Liver (tissue), 8 donors: ENCODE measurements at regions not wholly inside any gene's neighbourhood (a gene's known extent, or its start where the extent isn't known, plus 50 kb on each side); places are given as distances from the start of the nearest gene placed in this dataset.

Source experiments
- DNase-seq: peaks from one replicate; pipeline ENCODE4 v3.0.0-alpha.2; 2017; ENCODE audit warnings: low spot score
- H3K27ac ChIP-seq, 2 donors: one replicate each; pipeline ENCODE4 v1.7.0; 2013; ENCODE audit warnings: inconsistent platforms in 2 of 2, low read length in 2 of 2, control low read depth in 1 of 2, low read depth in 1 of 2, mild to moderate bottlenecking in 1 of 2
- H3K27me3 ChIP-seq, 4 donors: one replicate each; pipeline versions ENCODE4 v1.6.1 to v1.7.0; 2013; ENCODE audit warnings: low read length in 3 of 4, inconsistent platforms in 1 of 4, mild to moderate bottlenecking in 1 of 4, moderate library complexity in 1 of 4; ENCODE audit not compliant: control insufficient read depth in 4 of 4, insufficient read depth in 4 of 4
- H3K36me3 ChIP-seq, 4 donors: one replicate each; pipeline versions ENCODE4 v1.6.1 to v1.7.0; 2013; ENCODE audit warnings: low read length in 3 of 4, mild to moderate bottlenecking in 3 of 4, low read depth in 1 of 4, moderate library complexity in 1 of 4; ENCODE audit not compliant: control insufficient read depth in 4 of 4, insufficient read depth in 3 of 4
- H3K4me1 ChIP-seq, 4 donors: one replicate each; pipeline versions ENCODE4 v1.6.1 to v1.7.0; 2013; ENCODE audit warnings: low read length in 3 of 4, mild to moderate bottlenecking in 3 of 4, moderate library complexity in 1 of 4; ENCODE audit not compliant: control insufficient read depth in 4 of 4, insufficient read depth in 4 of 4
- H3K4me3 ChIP-seq, 3 donors: one replicate each; pipeline versions ENCODE4 v1.6.1 to v1.7.0; 2013; ENCODE audit warnings: low read length in 3 of 3, control low read depth in 1 of 3, low read depth in 1 of 3, mild to moderate bottlenecking in 1 of 3
- H3K9ac ChIP-seq, 2 donors: one replicate each; pipeline ENCODE4 v1.7.0; 2013; ENCODE audit warnings: low read length in 2 of 2, mild to moderate bottlenecking in 2 of 2, moderate library complexity in 2 of 2, control low read depth in 1 of 2, low read depth in 1 of 2
- H3K9me3 ChIP-seq, 4 donors: one replicate each; pipeline versions ENCODE4 v1.6.1 to v1.7.0; 2013; ENCODE audit warnings: low read length in 3 of 4; ENCODE audit not compliant: control insufficient read depth in 4 of 4
- ATF3 ChIP-seq: IDR thresholded peaks from 2 replicates; pipeline ENCODE4 v1.6.1; 2016; ENCODE audit warnings: antibody characterized with exemption
- CTCF ChIP-seq: fragments of 150-350 bp; IDR thresholded peaks from 2 replicates; pipeline ENCODE4 v1.5.1; 2017; ENCODE audit warnings: improper control_type of control experiment, low read depth, low read length; ENCODE audit not compliant: missing input control
- EGR1 ChIP-seq, 2 donors: IDR thresholded peaks; 2 replicates each; pipeline ENCODE4 v1.6.1; 2016 to 2018; ENCODE audit warnings: antibody characterized with exemption in 2 of 2, low read depth in 2 of 2
- FOXA1 ChIP-seq: IDR thresholded peaks from 2 replicates; pipeline ENCODE4 v1.6.1; 2016; ENCODE audit warnings: antibody characterized with exemption
- FOXA2 ChIP-seq: IDR thresholded peaks from 2 replicates; pipeline ENCODE4 v1.6.1; 2016; ENCODE audit warnings: antibody characterized with exemption
- GABPA ChIP-seq, 2 donors: IDR thresholded peaks in 1 of 2; conservative IDR thresholded peaks in 1 of 2; 2 replicates each; pipeline ENCODE4 v1.6.1; 2016; ENCODE audit warnings: antibody characterized with exemption in 2 of 2, mild to moderate bottlenecking in 1 of 2, moderate library complexity in 1 of 2
- HNF4A ChIP-seq, 2 donors: conservative IDR thresholded peaks; 2 replicates each; pipeline ENCODE4 v1.6.1; 2016; ENCODE audit warnings: antibody characterized with exemption in 2 of 2, mild to moderate bottlenecking in 2 of 2
- HNF4G ChIP-seq: IDR thresholded peaks from 2 replicates; pipeline ENCODE4 v1.6.1; 2016; ENCODE audit warnings: antibody characterized with exemption
- JUND ChIP-seq, 2 donors: IDR thresholded peaks; 2 replicates each; pipeline ENCODE4 v1.6.1; 2016; ENCODE audit warnings: antibody characterized with exemption in 2 of 2
- MAX ChIP-seq: IDR thresholded peaks from 2 replicates; pipeline ENCODE4 v1.6.1; 2016; ENCODE audit warnings: antibody characterized with exemption
- NR2F2 ChIP-seq: IDR thresholded peaks from 2 replicates; pipeline ENCODE4 v1.6.1; 2016; ENCODE audit warnings: antibody characterized with exemption
- RAD21 ChIP-seq, 2 donors: IDR thresholded peaks; 2 replicates each; pipeline ENCODE4 v1.6.1; 2016; ENCODE audit warnings: antibody characterized with exemption in 2 of 2, mild to moderate bottlenecking in 2 of 2
- REST ChIP-seq: IDR thresholded peaks from 2 replicates; pipeline ENCODE4 v1.6.1; 2016; ENCODE audit warnings: antibody characterized with exemption, mild to moderate bottlenecking
- RXRA ChIP-seq, 2 donors: IDR thresholded peaks; 2 replicates each; pipeline ENCODE4 v1.6.1; 2017 to 2018; ENCODE audit warnings: antibody characterized with exemption in 2 of 2, mild to moderate bottlenecking in 1 of 2
- SP1 ChIP-seq: IDR thresholded peaks from 2 replicates; pipeline ENCODE4 v1.6.1; 2018; ENCODE audit warnings: antibody characterized with exemption, mild to moderate bottlenecking
- TAF1 ChIP-seq: conservative IDR thresholded peaks from 2 replicates; pipeline ENCODE4 v1.6.1; 2016; ENCODE audit warnings: antibody characterized with exemption, mild to moderate bottlenecking
- YY1 ChIP-seq: IDR thresholded peaks from 2 replicates; pipeline ENCODE4 v1.6.1; 2016; ENCODE audit warnings: antibody characterized with exemption, mild to moderate bottlenecking
- ZBTB33 ChIP-seq: IDR thresholded peaks from 2 replicates; pipeline ENCODE4 v1.6.1; 2016; ENCODE audit warnings: antibody characterized with exemption
- WGBS: extraction: QIAGEN DNeasy Blood & Tissue Kit; methylation state at CpG from one replicate; pipeline ENCODE4 v1.1.7; 2013; 5-methylcytosine and 5-hydroxymethylcytosine counted together
- donor health status: healthy.
- donor health status: healthy.
- donor health status: healthy.
- donor health status: healthy.
- donor health status: healthy.

GRCh38 chr9:19975499-19975898 is 186.7 kb upstream of the SLC24A2 start:
- WGBS = 45% methylated on average over 2 of the region's 2 CpGs
- Histone ChIP-seq H3K27ac (no peak overlapping the region), H3K9ac (no peak overlapping the region), H3K4me1 (no peaks in the 10 kb centered on the region), H3K36me3 (no peaks in the 10 kb centered on the region), H3K27me3 (peaks cover 0 to 3% (median 0%) of the 10 kb centered on the region in 4 donors), H3K9me3 (no peaks in the 10 kb centered on the region), H3K4me3 (no peak overlapping the region)
- TF ChIP-seq FOXA1 = no peak
- no peak for TF ChIP-seq GABPA (IDR thresholded peaks at IDR 0.05 in 1 of 2, conservative IDR thresholded peaks at IDR 0.05 in 1 of 2)
- TF ChIP-seq HNF4A (conservative IDR thresholded peaks at IDR 0.05) = no peak
- no peak for TF ChIP-seq TAF1
- TF ChIP-seq SP1 = no peak
- no peak for TF ChIP-seq ATF3
- DNase-seq = no peak

- Histone ChIP-seq H3K9ac (no peak overlapping the region), H3K27me3 (peaks cover 0 to 3% (median 0%) of the 10 kb centered on the region in 4 donors), H3K27ac (no peak overlapping the region), H3K9me3 (no peaks in the 10 kb centered on the region), H3K4me1 (no peaks in the 10 kb centered on the region), H3K36me3 (no peaks in the 10 kb centered on the region), H3K4me3 (no peak overlapping the region)
- no peak for TF ChIP-seq MAX
- TF ChIP-seq HNF4A (conservative IDR thresholded peaks at IDR 0.05) = no peak
- TF ChIP-seq RXRA (IDR thresholded peaks at IDR 0.05) = no peak
- no peak for TF ChIP-seq CTCF
- no peak for TF ChIP-seq EGR1 (IDR thresholded peaks at IDR 0.05; ENCODE audit: low read depth in 2 of 2)
- TF ChIP-seq YY1 = no peak
- no peak for TF ChIP-seq REST
- TF ChIP-seq HNF4G = no peak
- no peak for TF ChIP-seq GABPA (IDR thresholded peaks at IDR 0.05 in 1 of 2, conservative IDR thresholded peaks at IDR 0.05 in 1 of 2)
- TF ChIP-seq FOXA2 = no peak
- no peak for TF ChIP-seq RAD21 (IDR thresholded peaks at IDR 0.05)
- no peak for TF ChIP-seq NR2F2
- no peak for TF ChIP-seq TAF1
- no peak for TF ChIP-seq SP1
- TF ChIP-seq JUND (IDR thresholded peaks at IDR 0.05) = no peak
- no peak for TF ChIP-seq FOXA1
- no peak for TF ChIP-seq ATF3
- TF ChIP-seq ZBTB33 = no peak
- DNase-seq = no peak
Observed at GRCh38 chr9:19969721-19970120, 180.9 kb upstream of the SLC24A2 start.
